ENCODE measurements at regions not wholly inside any gene's neighbourhood (a gene's known extent, or its start where the extent isn't known, plus 50 kb on each side); places are given as distances from the start of the nearest gene placed in this dataset.
"Not testable (repeated sequence)": the region's sequence is repeated elsewhere in the genome, so short reads cannot be mapped to it uniquely, and the experiment has no call there.

GRCh38 chr7:10471280-10472058 is 502.2 kb upstream of the PHF14 start:
- DNase-seq (ENCODE audit: low spot score) = no peak

GRCh38 chr7:10472115-10472514 is 501.6 kb upstream of the PHF14 start:
- no peak for DNase-seq (ENCODE audit: low spot score)

DNA sequence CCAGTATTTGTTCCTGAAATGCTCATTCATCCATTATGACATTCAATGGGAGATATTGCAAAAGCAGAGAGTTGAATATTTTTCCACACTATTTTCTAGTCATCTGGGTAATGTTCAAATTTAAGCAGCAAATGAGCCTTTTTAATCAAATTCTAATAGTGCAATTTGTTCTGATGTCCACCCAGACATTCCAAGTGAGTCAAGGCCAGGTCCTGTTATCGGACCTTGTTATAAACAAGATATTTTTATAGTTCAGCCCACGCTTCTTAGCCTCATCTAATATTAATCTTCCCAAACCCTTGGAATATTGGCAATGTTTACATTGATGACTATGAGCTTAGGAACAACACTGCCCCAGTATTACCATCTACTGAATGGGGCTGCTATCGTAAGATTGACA is 500.1 kb upstream of the PHF14 start:
- DNase-seq (ENCODE audit: low spot score) = no peak

DNA sequence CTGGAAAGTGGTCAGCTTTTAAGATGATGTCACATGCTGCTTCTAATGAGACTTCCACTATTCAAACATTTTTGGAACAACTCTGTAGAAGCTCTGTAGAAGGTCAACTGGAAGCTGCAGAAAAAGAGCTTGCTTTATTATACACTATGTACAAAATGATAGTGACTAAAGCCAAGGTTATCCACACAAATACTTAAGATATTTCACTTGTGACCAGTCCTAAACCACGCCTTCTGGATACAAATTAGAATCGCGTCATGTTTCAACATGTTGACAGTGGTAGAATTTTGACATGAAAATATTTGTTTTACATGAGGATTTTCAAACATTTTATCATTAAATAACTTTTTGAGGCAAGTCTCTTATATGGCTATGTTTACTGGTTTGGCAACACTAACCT is 499.6 kb upstream of the PHF14 start:
- no peak for DNase-seq (ENCODE audit: low spot score)

DNA sequence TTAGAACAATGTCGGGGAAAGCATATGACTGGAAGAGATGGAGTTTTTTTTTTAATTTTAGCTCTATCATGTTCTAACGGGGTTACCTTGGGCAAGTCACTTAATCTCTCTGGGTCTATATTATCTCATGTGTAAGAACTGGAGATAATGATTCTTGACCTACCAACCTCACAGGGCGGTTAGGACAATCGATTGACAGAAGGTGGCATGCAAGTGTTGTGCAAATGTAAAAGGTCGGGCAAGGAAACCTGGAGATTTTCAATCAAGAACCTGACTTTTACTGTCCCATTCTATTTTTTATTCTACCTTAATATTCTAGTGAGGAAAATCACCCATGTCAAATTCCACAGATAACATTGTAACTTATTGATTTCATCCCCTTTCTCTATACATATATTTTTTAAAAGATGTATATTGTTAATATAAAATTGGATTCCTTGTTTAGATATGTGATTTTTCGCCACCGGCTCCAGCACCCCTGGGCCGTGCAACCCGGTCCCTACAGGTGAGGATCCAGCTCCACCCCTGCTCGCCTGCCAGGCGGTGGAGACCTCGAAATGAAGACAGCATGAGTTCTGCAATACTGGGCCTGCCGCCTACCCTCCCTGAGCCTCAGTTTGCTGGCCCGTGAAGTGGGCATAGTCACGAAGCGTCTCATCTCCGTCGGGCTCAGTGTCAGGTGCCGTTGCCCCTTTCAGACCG is 497.6 kb upstream of the PHF14 start:
- DNase-seq (ENCODE audit: low spot score) = no peak

DNA sequence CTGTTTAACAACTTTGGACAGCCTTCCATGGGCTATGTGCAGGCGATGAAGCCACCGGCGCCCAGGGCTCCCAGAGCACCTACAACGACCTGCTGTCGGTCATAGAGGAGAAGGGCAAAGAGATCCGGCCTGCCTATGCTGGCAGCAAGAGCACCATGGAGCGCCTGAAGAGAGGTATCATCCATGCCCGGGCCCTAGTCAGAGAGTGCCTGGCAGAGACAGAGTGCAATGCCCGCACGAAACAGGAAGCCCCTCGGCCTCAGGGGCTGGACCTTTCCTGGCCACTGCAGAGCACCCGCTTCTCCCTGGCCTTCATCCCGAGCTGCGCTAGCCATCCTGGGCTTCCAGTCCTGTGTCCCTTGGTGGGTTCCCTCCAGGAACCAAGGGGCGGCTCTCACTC is 497.0 kb upstream of the PHF14 start:
- no peak for DNase-seq (ENCODE audit: low spot score)

DNA sequence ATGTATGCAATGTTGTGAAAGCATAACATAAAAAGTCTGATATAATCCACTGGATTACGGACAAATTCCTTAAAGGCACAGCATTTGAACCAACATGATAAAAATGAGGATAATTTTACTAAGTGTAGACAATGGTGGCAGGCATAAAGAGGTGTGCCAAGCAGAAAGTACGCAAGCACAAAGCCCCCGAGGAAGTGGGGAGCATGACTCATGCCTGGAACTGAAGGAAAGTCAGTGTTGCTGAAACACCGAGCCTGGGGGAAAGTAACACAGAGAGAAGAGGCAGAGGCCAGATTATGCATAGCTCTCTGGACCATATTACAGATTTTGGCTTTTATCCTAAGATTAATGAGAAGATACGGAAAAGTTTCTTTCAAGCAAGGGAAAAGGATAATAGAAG is 490.0 kb upstream of the PHF14 start:
- no peak for DNase-seq (ENCODE audit: low spot score)

GRCh38 chr7:10484767-10485166 is 488.9 kb upstream of the PHF14 start:
- no peak for DNase-seq (ENCODE audit: low spot score)

GRCh38 chr7:10501206-10501884 is 472.3 kb upstream of the PHF14 start:
- not testable (repeated sequence) for DNase-seq (ENCODE audit: low spot score)

GRCh38 chr7:10507032-10507431 is 466.6 kb upstream of the PHF14 start:
- DNase-seq (ENCODE audit: low spot score) = no peak

GRCh38 chr7:10521306-10521705 is 452.4 kb upstream of the PHF14 start:
- DNase-seq (ENCODE audit: low spot score) = no peak

- not testable (repeated sequence) for DNase-seq (ENCODE audit: low spot score)
Measured at GRCh38 chr7:10533429-10533828, 440.2 kb upstream of the PHF14 start.

DNA sequence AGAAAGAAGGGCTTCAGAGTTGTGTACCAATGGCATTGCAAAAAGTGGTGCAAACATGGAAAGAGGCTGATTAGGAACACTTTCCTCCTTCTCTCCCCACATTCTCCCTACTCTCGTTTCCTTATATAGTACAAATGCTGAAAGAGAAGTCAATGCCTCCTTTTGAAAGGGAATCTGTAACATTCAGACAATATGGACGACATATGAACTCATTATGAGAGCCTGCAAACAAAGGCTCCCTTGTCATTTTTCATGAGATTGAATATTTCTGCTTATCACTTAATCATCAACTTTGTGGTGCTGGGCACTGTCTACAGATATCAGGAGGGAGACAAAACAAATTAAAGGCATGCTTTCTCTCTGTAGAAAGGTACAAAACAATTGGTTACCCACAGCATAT is 437.1 kb upstream of the PHF14 start:
- DNase-seq (ENCODE audit: low spot score) = no peak

DNA sequence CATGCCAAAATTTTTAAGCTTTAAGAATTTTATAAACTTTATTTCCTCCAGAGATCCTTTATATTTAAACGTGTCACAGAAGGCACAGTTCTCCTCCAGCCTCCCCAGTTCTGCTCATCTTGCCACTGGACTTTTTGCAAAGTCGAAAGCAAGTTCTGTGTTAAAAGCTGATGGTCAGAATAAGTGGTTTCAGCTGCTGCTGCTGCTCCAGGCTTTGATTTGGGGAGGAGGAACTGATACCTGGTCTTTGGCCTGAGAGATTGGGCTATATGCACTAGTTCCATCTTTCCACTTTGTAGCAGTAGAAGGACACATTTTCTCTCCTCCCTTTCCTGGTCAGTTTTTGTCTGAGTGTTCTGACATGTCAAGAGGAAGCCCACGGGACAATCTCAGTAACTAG is 435.9 kb upstream of the PHF14 start:
- DNase-seq (ENCODE audit: low spot score) = no peak

GRCh38 chr7:10557375-10557774 is 416.3 kb upstream of the PHF14 start:
- no peak for DNase-seq (ENCODE audit: low spot score)

GRCh38 chr7:10560497-10560896 is 413.2 kb upstream of the PHF14 start:
- DNase-seq (ENCODE audit: low spot score) = no peak

DNA sequence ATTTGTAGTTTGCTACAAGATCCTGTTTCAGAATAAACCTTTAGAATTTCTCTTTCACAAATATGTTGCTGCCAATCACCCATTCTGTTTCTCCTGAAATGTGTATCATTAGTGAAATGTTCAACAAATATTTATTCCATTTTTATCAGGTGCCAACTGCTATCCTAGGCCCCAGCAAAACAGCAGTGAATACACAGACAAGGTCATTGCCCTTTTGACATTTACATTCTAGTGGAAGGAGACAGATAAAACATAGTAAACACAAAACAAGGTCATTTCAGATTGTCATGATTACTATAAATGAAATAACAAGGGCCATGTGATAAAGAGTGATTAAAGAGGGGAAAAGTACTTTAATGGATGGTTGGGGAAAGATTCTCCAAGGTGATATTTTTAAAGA is 404.8 kb upstream of the PHF14 start:
- DNase-seq (ENCODE audit: low spot score) = no peak

GRCh38 chr7:10571759-10572158 is 401.9 kb upstream of the PHF14 start:
- DNase-seq (ENCODE audit: low spot score) = no peak

- no peak for DNase-seq (ENCODE audit: low spot score)
Measured at GRCh38 chr7:10577866-10578374, 395.8 kb upstream of the PHF14 start.

DNA sequence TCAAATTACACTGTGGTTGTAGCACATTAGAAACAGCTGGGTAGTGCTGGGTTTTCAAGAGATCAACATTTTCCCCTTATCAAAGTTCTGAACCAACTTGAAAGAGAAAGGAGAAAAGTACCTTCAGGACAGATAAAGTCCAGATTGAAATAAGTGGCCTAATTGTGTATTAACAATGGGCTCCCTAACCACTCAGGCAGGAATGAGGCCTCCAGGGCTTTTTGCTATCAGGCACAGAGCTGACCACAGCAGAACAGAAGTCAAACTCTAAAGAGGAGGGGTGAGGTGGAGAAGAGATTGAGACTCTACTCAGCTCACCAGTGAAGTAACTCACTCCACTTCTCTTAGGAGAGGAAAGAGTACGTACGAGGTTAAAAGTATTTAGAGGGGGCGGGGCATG is 394.1 kb upstream of the PHF14 start:
- DNase-seq (ENCODE audit: low spot score) = no peak

DNA sequence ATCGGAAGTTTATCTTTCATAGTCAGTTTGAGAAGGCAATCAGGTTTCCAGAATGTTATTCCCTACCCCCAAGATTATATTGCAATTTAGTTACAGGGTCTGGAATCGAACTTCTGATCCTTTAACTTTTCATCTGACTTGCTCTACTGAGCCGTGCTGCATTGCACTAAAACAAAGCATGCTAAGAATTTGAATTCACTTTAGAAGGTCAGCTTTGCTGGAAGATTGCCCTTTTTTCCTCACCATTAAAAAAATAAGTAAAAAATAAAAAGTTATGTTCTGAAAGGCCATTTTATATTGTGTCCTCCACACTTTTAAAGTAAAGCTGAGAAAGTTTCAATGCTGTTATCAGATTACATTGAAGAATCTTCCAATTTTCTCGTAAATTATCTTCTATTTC is 388.8 kb upstream of the PHF14 start:
- no peak for DNase-seq (ENCODE audit: low spot score)

GRCh38 chr7:10588084-10588483 is 385.6 kb upstream of the PHF14 start:
- DNase-seq (ENCODE audit: low spot score) = no peak

DNA sequence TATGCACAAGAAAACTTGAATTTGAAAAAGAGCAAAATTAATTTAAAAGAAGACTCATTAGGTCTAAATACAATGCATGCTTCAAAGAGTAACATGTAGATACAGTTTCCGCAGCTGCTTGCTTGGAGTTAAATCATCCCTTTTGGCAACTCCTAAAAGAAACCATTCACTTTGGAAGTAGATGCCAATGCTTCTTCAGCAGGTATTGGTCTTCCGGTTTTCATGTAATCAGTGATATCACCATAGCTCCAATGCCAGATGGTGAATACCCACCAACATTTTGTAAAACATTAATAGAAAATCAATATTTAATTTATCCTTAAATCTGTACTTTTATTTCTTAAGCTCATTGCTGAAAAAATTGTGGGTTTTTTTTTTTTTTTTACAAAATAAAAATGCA is 381.1 kb upstream of the PHF14 start:
- DNase-seq (ENCODE audit: low spot score) = no peak

All from hematopoietic multipotent progenitor cell treated with erythropoietin and hydrocortisone succinate and interleukin-3 and kit ligand, for 15 days (in vitro differentiated cells).